HEK293T (cell line): ENCODE measurements at regions not wholly inside any gene's neighbourhood (a gene's known extent, or its start where the extent isn't known, plus 50 kb on each side); places are given as distances from the start of the nearest gene placed in this dataset.

Experiments used
- BHLHE40 ChIP-seq: fragments of 450-650 bp; IDR thresholded peaks from 2 replicates; pipeline ENCODE4 v1.6.1; 2016; ENCODE audit warnings: mild to moderate bottlenecking, moderate library complexity, borderline replicate concordance
- CTBP1 ChIP-seq: fragments of 450-650 bp; IDR thresholded peaks from 2 replicates; pipeline ENCODE4 v1.6.1; 2016; ENCODE audit warnings: borderline replicate concordance
- FOXA1 ChIP-seq: fragments of 450-650 bp; IDR thresholded peaks from 2 replicates; pipeline ENCODE4 v1.6.1; 2016; ENCODE audit warnings: mild to moderate bottlenecking
- FOXK2 ChIP-seq: fragments of 450-650 bp; IDR thresholded peaks from 2 replicates; pipeline ENCODE4 v1.6.1; 2016; ENCODE audit warnings: mild to moderate bottlenecking
- FOXM1 ChIP-seq: fragments of 450-650 bp; IDR thresholded peaks from 2 replicates; pipeline ENCODE4 v1.6.1; 2017; ENCODE audit warnings: mild to moderate bottlenecking, borderline replicate concordance
- HDGF ChIP-seq: fragments of 450-650 bp; IDR thresholded peaks from 2 replicates; pipeline ENCODE4 v1.6.1; 2017; ENCODE audit warnings: antibody characterized with exemption, borderline replicate concordance
- NFRKB ChIP-seq: fragments of 450-650 bp; IDR thresholded peaks from 2 replicates; pipeline ENCODE4 v1.6.1; 2016; ENCODE audit warnings: mild to moderate bottlenecking, moderate library complexity
- PKNOX1 ChIP-seq: fragments of 450-650 bp; IDR thresholded peaks from 2 replicates; pipeline ENCODE4 v1.6.1; 2016
- SP1 ChIP-seq: fragments of 450-650 bp; IDR thresholded peaks from 2 replicates; pipeline ENCODE4 v1.6.1; 2017
- ZNF384 ChIP-seq: fragments of 450-650 bp; IDR thresholded peaks from 2 replicates; pipeline ENCODE4 v1.6.1; 2016

- no peak for TF ChIP-seq SP1
- TF ChIP-seq FOXA1: no peak
- no peak for TF ChIP-seq CTBP1
- TF ChIP-seq PKNOX1: no peak
- no peak for TF ChIP-seq FOXK2
- no peak for TF ChIP-seq ZNF384
- no peak for TF ChIP-seq HDGF
- TF ChIP-seq NFRKB: no peak
- TF ChIP-seq FOXM1: no peak
- TF ChIP-seq BHLHE40: no peak
Observed at GRCh38 chr3:124461838-124462632, 268.2 kb upstream of the UMPS start.
